Activated CD4-positive, alpha-beta T cell treated with anti-CD3 and anti-CD28 coated beads, Interleukin-2, amount 50 U/mL, for 16 hours (primary cell): ENCODE measurements at regions not wholly inside any gene's neighbourhood (a gene's known extent, or its start where the extent isn't known, plus 50 kb on each side); places are given as distances from the start of the nearest gene placed in this dataset.

Experiments
- DNase-seq: peaks from one replicate; pipeline ENCODE4 v3.0.0-alpha.2; 2020

- peak; percentile 32 for DNase-seq
These were observed 379.6 kb downstream of the LRIG3 start for GRCh38 chr12:58540480-58541299.

GRCh38 chr12:58541300-58541690 lies 379.0 kb downstream of the LRIG3 start:
- DNase-seq: no peak

- no peak for DNase-seq
These were observed 376.0 kb downstream of the LRIG3 start for GRCh38 chr12:58544281-58544680.

- no peak for DNase-seq
These were observed 373.1 kb downstream of the LRIG3 start for GRCh38 chr12:58547217-58547616.

GRCh38 chr12:58548801-58549200 lies 371.5 kb downstream of the LRIG3 start:
- DNase-seq: no peak

GRCh38 chr12:58554522-58555157 lies 365.7 kb downstream of the LRIG3 start:
- no peak for DNase-seq

GRCh38 chr12:58557171-58557570 lies 363.1 kb downstream of the LRIG3 start:
- DNase-seq: no peak

GRCh38 chr12:58557661-58558060 lies 362.6 kb downstream of the LRIG3 start:
- DNase-seq: no peak

- no peak for DNase-seq
These were observed 356.7 kb downstream of the LRIG3 start for GRCh38 chr12:58563621-58564020.

GRCh38 chr12:58564721-58565120 lies 355.6 kb downstream of the LRIG3 start:
- no peak for DNase-seq

GRCh38 chr12:58566599-58566998 lies 353.7 kb downstream of the LRIG3 start:
- DNase-seq: no peak

GRCh38 chr12:58567189-58567588 lies 353.1 kb downstream of the LRIG3 start:
- no peak for DNase-seq

GRCh38 chr12:58570411-58570810 lies 349.9 kb downstream of the LRIG3 start:
- no peak for DNase-seq

- DNase-seq: no peak
These were observed 345.0 kb downstream of the LRIG3 start for GRCh38 chr12:58575256-58575655.

GRCh38 chr12:58576081-58576480 lies 344.2 kb downstream of the LRIG3 start:
- no peak for DNase-seq

- DNase-seq: no peak
These were observed 343.4 kb downstream of the LRIG3 start for GRCh38 chr12:58576916-58577315.

GRCh38 chr12:58580095-58580494 lies 340.2 kb downstream of the LRIG3 start:
- DNase-seq: no peak

GRCh38 chr12:58583529-58583928 lies 336.8 kb downstream of the LRIG3 start:
- DNase-seq: no peak

- DNase-seq: no peak
These were observed 336.4 kb downstream of the LRIG3 start for GRCh38 chr12:58583940-58584339.

- no peak for DNase-seq
These were observed 335.4 kb downstream of the LRIG3 start for GRCh38 chr12:58584880-58585279.

GRCh38 chr12:58586762-58587161 lies 333.5 kb downstream of the LRIG3 start:
- DNase-seq: no peak

- no peak for DNase-seq
These were observed 331.5 kb downstream of the LRIG3 start for GRCh38 chr12:58588770-58589169.

GRCh38 chr12:58592475-58593207 lies 327.7 kb downstream of the LRIG3 start:
- no peak for DNase-seq
